Small intestine (tissue), 7 donors: ENCODE measurements at regions not wholly inside any gene's neighbourhood (a gene's known extent, or its start where the extent isn't known, plus 50 kb on each side); places are given as distances from the start of the nearest gene placed in this dataset.

Source experiments
- DNase-seq, 2 donors: peaks; one replicate each; pipeline versions ENCODE4 v3.0.0 to v3.0.0-alpha.2; 2013
- FAIRE-seq: peaks from 2 replicates; lab custom pipeline; 2012; peaks lifted over from hg19 to GRCh38; lab: Jason Lieb, UNC
- H3K27ac ChIP-seq, 3 donors: one replicate each; pipeline ENCODE4 v1.5.1; 2013; ENCODE audit warnings: low read length in 2 of 3, mild to moderate bottlenecking in 2 of 3, control low read depth in 1 of 3, inconsistent platforms in 1 of 3, low read depth in 1 of 3, moderate library complexity in 1 of 3
- H3K27me3 ChIP-seq, 3 donors: one replicate each; pipeline ENCODE4 v1.6.1; 2013; ENCODE audit warnings: low read length in 3 of 3, inconsistent platforms in 1 of 3; ENCODE audit not compliant: control insufficient read depth in 3 of 3, insufficient read depth in 3 of 3
- H3K36me3 ChIP-seq, 3 donors: one replicate each; pipeline ENCODE4 v1.6.1; 2013; ENCODE audit warnings: low read length in 3 of 3, inconsistent platforms in 1 of 3, low read depth in 1 of 3, mild to moderate bottlenecking in 1 of 3, moderate library complexity in 1 of 3; ENCODE audit not compliant: control insufficient read depth in 3 of 3, insufficient read depth in 2 of 3
- H3K4me1 ChIP-seq, 3 donors: one replicate each; pipeline ENCODE4 v1.6.1; 2013; ENCODE audit warnings: low read length in 2 of 3, inconsistent platforms in 1 of 3, low read depth in 1 of 3, mild to moderate bottlenecking in 1 of 3, moderate library complexity in 1 of 3; ENCODE audit not compliant: control insufficient read depth in 3 of 3, insufficient read depth in 2 of 3
- H3K4me3 ChIP-seq, 3 donors: one replicate each; pipeline ENCODE4 v1.5.1; 2013; ENCODE audit warnings: low read length in 3 of 3, control low read depth in 1 of 3, inconsistent platforms in 1 of 3, low read depth in 1 of 3, mild to moderate bottlenecking in 1 of 3, moderate library complexity in 1 of 3
- H3K9me3 ChIP-seq, 2 donors: one replicate each; pipeline ENCODE4 v1.6.1; 2013; ENCODE audit warnings: low read depth in 1 of 2, low read length in 1 of 2; ENCODE audit not compliant: control insufficient read depth in 2 of 2, insufficient read depth in 1 of 2
- WGBS, 3 donors: extraction: QIAGEN DNeasy Blood & Tissue Kit; methylation state at CpG; one replicate each; pipeline ENCODE4 v1.1.7; 2013; 5-methylcytosine and 5-hydroxymethylcytosine counted together
- donor health status: healthy with polysubstance abuse.
- donor health status: control.
- donor health status: control.
- donor health status: Bipolar disorder and iron deficiency.
- donor health status: healthy.

DNA sequence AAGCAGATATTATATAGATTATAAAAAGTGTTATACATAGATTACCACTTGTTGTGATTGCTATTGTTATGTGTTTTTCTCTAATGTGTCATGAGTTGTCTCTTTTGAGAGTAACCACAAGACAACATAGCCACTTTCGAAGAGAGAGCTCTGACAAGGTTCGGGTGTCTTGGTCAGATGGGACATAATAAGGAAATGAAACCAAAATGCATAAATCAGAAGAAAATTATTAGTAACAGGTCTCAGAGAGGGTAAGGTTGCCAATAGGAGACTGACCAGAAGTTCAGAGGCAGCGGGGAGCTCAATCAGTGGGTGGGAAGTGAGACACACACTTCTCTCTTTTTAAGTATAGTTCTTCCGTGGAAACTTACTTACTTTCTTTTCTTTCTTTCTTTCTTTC lies 639.2 kb upstream of the POT1 start:
- DNase-seq: no peak
- no peaks in the 10 kb centered on the region for H3K4me1 ChIP-seq
- H3K36me3 ChIP-seq: no peaks in the 10 kb centered on the region
- peaks cover 0 to 1% of the 10 kb centered on the region in 2 donors for H3K9me3 ChIP-seq
- no peak overlapping the region for H3K27ac ChIP-seq
- FAIRE-seq: no peak
- WGBS, 3 donors: 81 to 94% (median 88%) methylated on average over 4 of the region's 4 CpGs
- no peaks in the 10 kb centered on the region for H3K27me3 ChIP-seq
- no peak overlapping the region for H3K4me3 ChIP-seq

DNA sequence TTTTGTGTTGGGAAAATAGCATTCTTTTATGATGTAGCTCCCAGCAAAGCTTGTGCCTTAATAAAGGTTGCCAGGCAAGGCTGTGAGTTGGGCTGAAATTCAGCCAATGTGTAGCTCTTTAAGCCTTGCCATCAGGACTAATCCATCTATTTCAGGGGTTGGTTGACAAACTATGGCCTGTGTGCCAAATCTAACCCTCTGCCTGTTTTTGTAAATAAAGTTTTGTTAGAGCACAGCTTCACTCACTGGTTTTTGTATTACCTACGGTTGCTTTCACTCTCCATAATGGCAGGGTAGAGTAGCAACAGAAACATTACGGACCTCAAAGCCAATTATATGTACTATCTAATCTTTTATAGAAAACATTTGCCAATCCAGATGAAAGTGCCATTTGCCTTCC lies 638.1 kb upstream of the POT1 start:
- Histone ChIP-seq H3K4me3 (no peak overlapping the region), H3K9me3 (peaks cover 0 to 1% of the 10 kb centered on the region in 2 donors), H3K36me3 (no peaks in the 10 kb centered on the region), H3K27ac (no peak overlapping the region), H3K4me1 (no peaks in the 10 kb centered on the region), H3K27me3 (no peaks in the 10 kb centered on the region)
- DNase-seq (no peak), FAIRE-seq (no peak)
- WGBS, 3 donors: 37 to 67% (median 53%) methylated on average over 2 of the region's 2 CpGs

- Histone ChIP-seq H3K27me3 (no peaks in the 10 kb centered on the region), H3K9me3 (no peaks in the 10 kb centered on the region), H3K4me1 (no peaks in the 10 kb centered on the region), H3K4me3 (no peak overlapping the region), H3K27ac (no peak overlapping the region), H3K36me3 (no peaks in the 10 kb centered on the region)
- FAIRE-seq (no peak), DNase-seq (no peak)
- 65 to 78% (median 70%) methylated on average over 12 of the region's 12 CpGs for WGBS, 3 donors
Measured at GRCh38 chr7:125563964-125564529, 634.4 kb upstream of the POT1 start.

DNA sequence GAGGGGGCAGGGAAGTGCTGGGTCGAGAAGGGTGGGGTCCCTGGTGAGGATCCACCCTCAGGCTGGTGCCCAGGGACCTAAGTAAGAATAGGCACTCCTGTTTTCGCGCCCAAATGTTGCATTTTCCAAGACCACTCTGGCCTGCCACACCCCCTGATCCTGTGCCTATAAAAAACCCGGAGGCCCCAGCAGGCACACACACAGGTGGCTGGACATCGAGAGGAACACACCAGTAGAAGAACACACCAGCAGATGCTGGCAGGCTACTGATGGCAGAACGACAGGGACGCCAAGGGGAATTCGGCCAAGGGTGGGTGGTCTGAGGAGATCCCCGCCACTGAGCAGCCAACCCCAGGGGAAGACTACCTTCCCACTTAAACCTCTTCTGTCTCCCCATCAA lies 633.9 kb upstream of the POT1 start:
- DNase-seq: no peak

DNA sequence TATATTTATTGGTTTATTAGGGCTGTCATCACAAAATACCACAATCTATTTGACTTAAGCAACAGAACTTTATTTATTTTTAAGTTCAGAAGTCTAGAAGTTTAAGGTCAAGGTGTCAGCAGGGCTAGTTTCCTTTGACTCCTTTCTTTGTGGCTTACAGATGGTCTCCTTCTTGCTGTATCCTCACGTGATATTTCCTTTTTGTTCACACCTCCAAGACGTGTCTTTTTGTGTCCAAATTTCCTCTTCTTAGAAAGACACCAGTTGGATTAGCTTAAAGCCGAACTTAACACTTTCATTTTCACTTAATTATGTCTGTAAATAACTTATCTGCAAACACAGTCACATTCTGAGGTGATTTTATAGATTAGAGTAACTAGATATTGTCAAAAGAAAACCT lies 631.4 kb upstream of the POT1 start:
- no peak overlapping the region for H3K27ac ChIP-seq
- H3K4me1 ChIP-seq: no peaks in the 10 kb centered on the region
- peaks cover 2 to 4% of the 10 kb centered on the region in 2 donors for H3K9me3 ChIP-seq
- WGBS, 3 donors: 27 to 34% (median 27%) methylated on average over 3 of the region's 3 CpGs
- H3K27me3 ChIP-seq: no peaks in the 10 kb centered on the region
- H3K4me3 ChIP-seq: no peak overlapping the region
- no peaks in the 10 kb centered on the region for H3K36me3 ChIP-seq
- DNase-seq (no peak), FAIRE-seq (no peak)

More for the DNA sequence above, 633.9 kb upstream of the POT1 start:
- 74 to 77% (median 77%) methylated on average over 9 of the region's 9 CpGs for WGBS, 3 donors
- Histone ChIP-seq H3K4me3 (no peak overlapping the region), H3K9me3 (no peaks in the 10 kb centered on the region), H3K27me3 (no peaks in the 10 kb centered on the region), H3K4me1 (no peaks in the 10 kb centered on the region), H3K27ac (no peak overlapping the region), H3K36me3 (no peaks in the 10 kb centered on the region)
- FAIRE-seq: no peak

- WGBS, 3 donors: 64 to 66% (median 66%) methylated on average over 2 of the region's 2 CpGs
- H3K27me3 ChIP-seq: no peaks in the 10 kb centered on the region
Measured at GRCh38 chr7:125559921-125560320, 630.3 kb upstream of the POT1 start.

GRCh38 chr7:125555916-125556315 lies 626.3 kb upstream of the POT1 start:
- H3K27ac ChIP-seq: no peak overlapping the region
- H3K9me3 ChIP-seq: peaks cover 2 to 4% of the 10 kb centered on the region in 2 donors
- no peaks in the 10 kb centered on the region for H3K36me3 ChIP-seq
- DNase-seq (no peak), FAIRE-seq (no peak)
- 50 to 72% (median 67%) methylated on average over 1 of the region's 1 CpG for WGBS, 3 donors
- no peak overlapping the region for H3K4me3 ChIP-seq
- no peaks in the 10 kb centered on the region for H3K27me3 ChIP-seq
- no peaks in the 10 kb centered on the region for H3K4me1 ChIP-seq

More at GRCh38 chr7:125559921-125560320, 630.3 kb upstream of the POT1 start:
- DNase-seq: no peak
- no peaks in the 10 kb centered on the region for H3K4me1 ChIP-seq
- H3K36me3 ChIP-seq: no peaks in the 10 kb centered on the region
- no peak overlapping the region for H3K4me3 ChIP-seq
- no peak for FAIRE-seq
- no peak overlapping the region for H3K27ac ChIP-seq
- H3K9me3 ChIP-seq: peaks cover 2 to 4% of the 10 kb centered on the region in 2 donors

- DNase-seq (no peak), FAIRE-seq (no peak)
- Histone ChIP-seq H3K4me1 (no peaks in the 10 kb centered on the region), H3K27me3 (no peaks in the 10 kb centered on the region), H3K4me3 (no peak overlapping the region), H3K9me3 (no peaks in the 10 kb centered on the region), H3K36me3 (no peaks in the 10 kb centered on the region), H3K27ac (no peak overlapping the region)
- WGBS, 3 donors: 82 to 90% (median 84%) methylated on average over 5 of the region's 5 CpGs
Measured at GRCh38 chr7:125551008-125551407, 621.4 kb upstream of the POT1 start.

DNA sequence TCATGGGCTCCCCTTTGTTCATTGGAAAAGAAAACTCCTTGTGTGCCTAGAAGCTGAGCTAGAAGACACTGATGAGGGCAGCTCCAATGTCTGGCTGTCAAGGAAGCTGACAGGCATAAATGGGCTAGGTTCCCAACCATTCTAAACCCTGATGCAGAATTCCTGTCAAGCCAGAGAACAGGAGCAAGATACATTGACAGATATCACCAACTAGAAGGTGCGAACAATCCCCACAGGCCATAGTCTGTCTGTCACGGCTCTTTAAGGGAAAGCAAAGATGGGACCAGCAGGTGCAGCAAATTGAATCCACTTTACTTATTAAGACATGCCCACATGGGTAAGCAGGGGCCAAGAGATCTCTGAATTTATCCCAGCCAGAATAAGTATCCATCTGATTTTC lies 617.9 kb upstream of the POT1 start:
- no peaks in the 10 kb centered on the region for H3K36me3 ChIP-seq
- no peak for FAIRE-seq
- H3K9me3 ChIP-seq: peaks cover 0 to 3% of the 10 kb centered on the region in 2 donors
- H3K4me1 ChIP-seq: no peaks in the 10 kb centered on the region
- no peak overlapping the region for H3K27ac ChIP-seq
- WGBS, 3 donors: 69 to 82% (median 82%) methylated on average over 2 of the region's 2 CpGs
- no peak for DNase-seq
- H3K27me3 ChIP-seq: no peaks in the 10 kb centered on the region
- no peak overlapping the region for H3K4me3 ChIP-seq
